K562 (cell line): ENCODE measurements at regions not wholly inside any gene's neighbourhood (a gene's known extent, or its start where the extent isn't known, plus 50 kb on each side); places are given as distances from the start of the nearest gene placed in this dataset.

Experiments used
- CLOCK ChIP-seq: fragments of 250-450 bp; sonication (Bioruptor Pico); IDR thresholded peaks from 2 replicates; pipeline ENCODE4 v1.4.0; 2020; ENCODE audit warnings: mild to moderate bottlenecking, moderate library complexity, borderline replicate concordance
- GATAD2B ChIP-seq: fragments of 450-650 bp; IDR thresholded peaks from 2 replicates; pipeline ENCODE4 v1.6.1; 2017; ENCODE audit warnings: mild to moderate bottlenecking, borderline replicate concordance
- MAZ ChIP-seq, 2 experiments: fragments of 450-650 bp in 1 of 2; sonication (generic) in 1 of 2; formaldehyde crosslinking; IDR thresholded peaks in 1 of 2; conservative IDR thresholded peaks in 1 of 2; 2 replicates each; pipeline versions ENCODE4 v1.4.0 to v1.5.0; 2020; ENCODE audit warnings: mild to moderate bottlenecking in 1 of 2, missing genetic modification reagents in 1 of 2
- RCOR1 ChIP-seq, 2 experiments: IDR thresholded peaks; 2 replicates each; pipeline ENCODE4 v1.6.1; 2012; ENCODE audit warnings: low read depth in 2 of 2, low read length in 2 of 2, borderline replicate concordance in 1 of 2, improper control_type of control experiment in 1 of 2
- RFX1 ChIP-seq: fragments of 450-650 bp; IDR thresholded peaks from 2 replicates; pipeline ENCODE4 v1.6.1; 2016; ENCODE audit warnings: mild to moderate bottlenecking, moderate library complexity
- TAL1 ChIP-seq: fragments of 450-650 bp; IDR thresholded peaks from 2 replicates; pipeline ENCODE4 v1.6.1; 2016; ENCODE audit warnings: mild to moderate bottlenecking
- ZBTB7A ChIP-seq: IDR thresholded peaks from 2 replicates; pipeline ENCODE4 v1.6.1; 2011; ENCODE audit warnings: low read depth, mild to moderate bottlenecking, low read length, moderate library complexity, borderline replicate concordance; ENCODE audit not compliant: control insufficient read depth
- TF ChIP-seq, protein P1 (sequence below): IDR thresholded peaks from 2 replicates; pipeline ENCODE4 v1.6.1; 2012; ENCODE audit warnings: low read depth, low read length, improper control_type of control experiment, borderline replicate concordance

DNA sequence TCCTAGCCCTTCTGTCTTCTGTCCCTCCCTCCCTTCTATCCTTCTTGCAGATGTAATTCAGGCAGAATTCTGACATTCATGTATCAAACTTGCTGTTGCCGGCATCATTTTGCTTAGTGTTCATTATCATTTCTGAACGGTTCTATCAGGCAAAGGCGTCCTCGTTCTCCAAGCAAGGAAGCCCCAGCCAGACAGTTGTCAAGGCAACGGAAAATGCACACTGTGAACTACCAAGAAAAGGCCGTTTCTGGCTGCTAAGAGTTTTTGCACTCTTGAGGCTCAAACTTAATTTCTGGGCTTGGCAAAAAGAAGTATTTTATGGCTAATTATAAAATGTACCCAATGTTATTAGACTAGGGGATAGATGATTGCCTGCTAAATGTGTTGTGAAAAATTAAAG lies 164.7 kb upstream of the KCNJ15 start (continued):
- TF ChIP-seq ZBTB7A: no peak
- no peak for TF ChIP-seq MAZ (CRISPR knock-in tag; conservative IDR thresholded peaks at IDR 0.05 in 1 of 2, IDR thresholded peaks at IDR 0.05 in 1 of 2)
- TF ChIP-seq RCOR1 (IDR thresholded peaks at IDR 0.05; ENCODE audit: borderline replicate concordance in 1 of 2, low read depth in 2 of 2, low read length in 2 of 2): no peak
- TF ChIP-seq TAL1: no peak
- TF ChIP-seq, protein P1, sequence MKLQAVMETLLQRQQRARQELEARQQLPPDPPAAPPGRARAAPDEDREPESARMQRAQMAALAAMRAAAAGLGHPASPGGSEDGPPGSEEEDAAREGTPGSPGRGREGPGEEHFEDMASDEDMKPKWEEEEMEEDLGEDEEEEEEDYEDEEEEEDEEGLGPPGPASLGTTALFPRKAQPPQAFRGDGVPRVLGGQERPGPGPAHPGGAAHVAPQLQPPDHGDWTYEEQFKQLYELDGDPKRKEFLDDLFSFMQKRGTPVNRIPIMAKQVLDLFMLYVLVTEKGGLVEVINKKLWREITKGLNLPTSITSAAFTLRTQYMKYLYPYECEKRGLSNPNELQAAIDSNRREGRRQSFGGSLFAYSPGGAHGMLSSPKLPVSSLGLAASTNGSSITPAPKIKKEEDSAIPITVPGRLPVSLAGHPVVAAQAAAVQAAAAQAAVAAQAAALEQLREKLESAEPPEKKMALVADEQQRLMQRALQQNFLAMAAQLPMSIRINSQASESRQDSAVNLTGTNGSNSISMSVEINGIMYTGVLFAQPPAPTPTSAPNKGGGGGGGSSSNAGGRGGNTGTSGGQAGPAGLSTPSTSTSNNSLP: no peak
- no peak for TF ChIP-seq GATAD2B
- no peak for TF ChIP-seq CLOCK
- TF ChIP-seq RFX1: peak; percentile 91
